IMR-90 (cell line): ENCODE measurements at regions not wholly inside any gene's neighbourhood (a gene's known extent, or its start where the extent isn't known, plus 50 kb on each side); places are given as distances from the start of the nearest gene placed in this dataset.

ENCODE experiments used
- CEBPB ChIP-seq: IDR thresholded peaks from 2 replicates; pipeline ENCODE4 v1.6.1; 2012; ENCODE audit warnings: low read depth, low read length, improper control_type of control experiment
- CHD1 ChIP-seq: IDR thresholded peaks from 2 replicates; pipeline ENCODE4 v1.6.1; 2012; ENCODE audit warnings: low read depth, low read length, improper control_type of control experiment
- MAFK ChIP-seq: IDR thresholded peaks from 2 replicates; pipeline ENCODE4 v1.6.1; 2012; ENCODE audit warnings: low read depth, low read length, improper control_type of control experiment
- MAZ ChIP-seq: IDR thresholded peaks from 2 replicates; pipeline ENCODE4 v1.6.1; 2012; ENCODE audit warnings: low read depth, mild to moderate bottlenecking, low read length, improper control_type of control experiment, moderate library complexity, borderline replicate concordance
- MXI1 ChIP-seq: IDR thresholded peaks from 2 replicates; pipeline ENCODE4 v1.6.1; 2012; ENCODE audit warnings: low read depth, mild to moderate bottlenecking, low read length, moderate library complexity, borderline replicate concordance
- POLR2A ChIP-seq: IDR thresholded peaks from 2 replicates; pipeline ENCODE4 v1.6.1; 2012; ENCODE audit warnings: mild to moderate bottlenecking, low read depth, low read length
- RAD21 ChIP-seq: IDR thresholded peaks from 2 replicates; pipeline ENCODE4 v1.6.1; 2012; ENCODE audit warnings: low read length, improper control_type of control experiment
- RFX5 ChIP-seq: IDR thresholded peaks from 2 replicates; pipeline ENCODE4 v1.8.0; 2012; ENCODE audit warnings: low read depth, mild to moderate bottlenecking, low read length, moderate library complexity
- SMC3 ChIP-seq: fragments of 150-350 bp; IDR thresholded peaks from 2 replicates; pipeline ENCODE4 v1.6.1; 2016; ENCODE audit warnings: low read depth, mild to moderate bottlenecking, antibody characterized with exemption, low read length, moderate library complexity
- TF ChIP-seq, protein P1 (sequence below): conservative IDR thresholded peaks from 2 replicates; pipeline ENCODE4 v1.5.1; 2012; ENCODE audit warnings: mild to moderate bottlenecking, low read depth, low read length, improper control_type of control experiment
- TF ChIP-seq, protein P2 (sequence below): fragments of 150-350 bp; IDR thresholded peaks from 2 replicates; pipeline ENCODE4 v1.6.1; 2017; ENCODE audit warnings: mild to moderate bottlenecking, antibody characterized with exemption, low read length, low read depth

DNA sequence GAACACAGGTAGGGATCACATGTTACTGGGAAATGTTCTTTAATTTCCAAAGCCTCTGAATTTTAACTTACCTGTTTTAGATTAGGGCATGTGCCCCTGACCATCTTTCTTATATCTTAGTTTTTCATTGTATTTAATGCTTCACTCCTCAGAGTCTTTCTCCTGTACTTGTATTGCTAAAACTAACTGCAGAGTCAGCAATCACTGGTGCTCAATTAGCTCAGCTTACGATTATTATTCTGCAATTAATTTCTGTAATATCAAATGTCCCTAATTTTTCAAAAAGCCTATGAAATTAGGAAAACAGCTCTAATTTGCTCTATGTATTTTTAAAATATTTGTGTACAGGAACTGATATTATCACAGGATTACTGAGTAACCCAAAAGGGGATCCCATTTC lies 693.2 kb upstream of the SLC8A1 start:
- TF ChIP-seq, protein P1, sequence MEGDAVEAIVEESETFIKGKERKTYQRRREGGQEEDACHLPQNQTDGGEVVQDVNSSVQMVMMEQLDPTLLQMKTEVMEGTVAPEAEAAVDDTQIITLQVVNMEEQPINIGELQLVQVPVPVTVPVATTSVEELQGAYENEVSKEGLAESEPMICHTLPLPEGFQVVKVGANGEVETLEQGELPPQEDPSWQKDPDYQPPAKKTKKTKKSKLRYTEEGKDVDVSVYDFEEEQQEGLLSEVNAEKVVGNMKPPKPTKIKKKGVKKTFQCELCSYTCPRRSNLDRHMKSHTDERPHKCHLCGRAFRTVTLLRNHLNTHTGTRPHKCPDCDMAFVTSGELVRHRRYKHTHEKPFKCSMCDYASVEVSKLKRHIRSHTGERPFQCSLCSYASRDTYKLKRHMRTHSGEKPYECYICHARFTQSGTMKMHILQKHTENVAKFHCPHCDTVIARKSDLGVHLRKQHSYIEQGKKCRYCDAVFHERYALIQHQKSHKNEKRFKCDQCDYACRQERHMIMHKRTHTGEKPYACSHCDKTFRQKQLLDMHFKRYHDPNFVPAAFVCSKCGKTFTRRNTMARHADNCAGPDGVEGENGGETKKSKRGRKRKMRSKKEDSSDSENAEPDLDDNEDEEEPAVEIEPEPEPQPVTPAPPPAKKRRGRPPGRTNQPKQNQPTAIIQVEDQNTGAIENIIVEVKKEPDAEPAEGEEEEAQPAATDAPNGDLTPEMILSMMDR = no peak
- TF ChIP-seq CEBPB = no peak
- no peak for TF ChIP-seq RFX5
- no peak for TF ChIP-seq POLR2A
- no peak for TF ChIP-seq RAD21
- TF ChIP-seq CHD1 = no peak
- TF ChIP-seq, protein P2, sequence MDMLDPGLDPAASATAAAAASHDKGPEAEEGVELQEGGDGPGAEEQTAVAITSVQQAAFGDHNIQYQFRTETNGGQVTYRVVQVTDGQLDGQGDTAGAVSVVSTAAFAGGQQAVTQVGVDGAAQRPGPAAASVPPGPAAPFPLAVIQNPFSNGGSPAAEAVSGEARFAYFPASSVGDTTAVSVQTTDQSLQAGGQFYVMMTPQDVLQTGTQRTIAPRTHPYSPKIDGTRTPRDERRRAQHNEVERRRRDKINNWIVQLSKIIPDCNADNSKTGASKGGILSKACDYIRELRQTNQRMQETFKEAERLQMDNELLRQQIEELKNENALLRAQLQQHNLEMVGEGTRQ = no peak
- no peak for TF ChIP-seq MAZ
- TF ChIP-seq SMC3 = no peak
- no peak for TF ChIP-seq MXI1
- TF ChIP-seq MAFK = peak; percentile 55; the same call in 1 of the 2 replicates
